A673 (cell line): ENCODE measurements at regions not wholly inside any gene's neighbourhood (a gene's known extent, or its start where the extent isn't known, plus 50 kb on each side); places are given as distances from the start of the nearest gene placed in this dataset.

Source experiments
- CTCF ChIP-seq: fragments of 300-800, 200-600 bp; sonication (generic); conservative IDR thresholded peaks from 2 replicates; pipeline ENCODE4 v1.5.1; 2017; ENCODE audit warnings: low read depth, mild to moderate bottlenecking, antibody characterized with exemption, low read length, moderate library complexity, mixed read lengths
- EZH2 ChIP-seq: fragments of 200-600 bp; sonication (generic); IDR thresholded peaks from 2 replicates; pipeline ENCODE4 v1.6.1; 2017; ENCODE audit warnings: borderline replicate concordance, low read depth, mild to moderate bottlenecking, mixed read lengths, antibody characterized with exemption, low read length; ENCODE audit not compliant: poor library complexity, severe bottlenecking

- TF ChIP-seq EZH2 (no peak), CTCF (no peak)
These were observed 94.7 kb upstream of the ACO1 start for GRCh38 chr9:32289756-32290155.
